GM18868 (cell line): ENCODE measurements at regions not wholly inside any gene's neighbourhood (a gene's known extent, or its start where the extent isn't known, plus 50 kb on each side); places are given as distances from the start of the nearest gene placed in this dataset.
"Not testable (repeated sequence)": the region's sequence is repeated elsewhere in the genome, so short reads cannot be mapped to it uniquely, and the experiment has no call there.

Source experiments
- ATAC-seq: cut with Tn5 transposase; IDR thresholded peaks from one replicate; pipeline ENCODE4 v1.9.1; 2021; ENCODE audit warnings: mild to moderate bottlenecking, moderate library complexity; ENCODE audit not compliant: unreplicated experiment

- no peak for ATAC-seq
These were observed 122.6 kb downstream of the CRYAA start for GRCh38 chr21:43291347-43291950.

GRCh38 chr21:43290421-43291346 lies 121.9 kb downstream of the CRYAA start:
- no peak for ATAC-seq

GRCh38 chr21:43289966-43290365 lies 121.2 kb downstream of the CRYAA start:
- ATAC-seq: no peak

DNA sequence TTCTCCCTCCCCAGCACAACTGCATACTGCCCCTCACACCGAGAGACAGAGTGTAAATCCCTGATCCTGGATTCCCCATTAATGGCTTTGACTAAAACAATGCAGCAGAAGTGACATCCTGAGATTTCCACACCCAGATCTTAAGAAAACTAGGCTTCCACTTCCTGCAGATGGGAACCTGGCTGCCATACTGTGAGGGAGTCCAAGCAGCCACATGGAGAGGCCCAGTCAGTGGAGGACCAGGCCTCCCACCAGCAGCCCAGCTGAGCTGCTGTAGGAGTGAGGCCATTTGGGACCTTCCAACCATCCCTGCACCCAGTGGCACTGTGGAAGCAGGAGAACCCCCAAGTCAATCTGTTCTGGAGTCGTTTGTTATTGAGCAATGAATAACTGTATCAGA lies 120.6 kb downstream of the CRYAA start:
- no peak for ATAC-seq

DNA sequence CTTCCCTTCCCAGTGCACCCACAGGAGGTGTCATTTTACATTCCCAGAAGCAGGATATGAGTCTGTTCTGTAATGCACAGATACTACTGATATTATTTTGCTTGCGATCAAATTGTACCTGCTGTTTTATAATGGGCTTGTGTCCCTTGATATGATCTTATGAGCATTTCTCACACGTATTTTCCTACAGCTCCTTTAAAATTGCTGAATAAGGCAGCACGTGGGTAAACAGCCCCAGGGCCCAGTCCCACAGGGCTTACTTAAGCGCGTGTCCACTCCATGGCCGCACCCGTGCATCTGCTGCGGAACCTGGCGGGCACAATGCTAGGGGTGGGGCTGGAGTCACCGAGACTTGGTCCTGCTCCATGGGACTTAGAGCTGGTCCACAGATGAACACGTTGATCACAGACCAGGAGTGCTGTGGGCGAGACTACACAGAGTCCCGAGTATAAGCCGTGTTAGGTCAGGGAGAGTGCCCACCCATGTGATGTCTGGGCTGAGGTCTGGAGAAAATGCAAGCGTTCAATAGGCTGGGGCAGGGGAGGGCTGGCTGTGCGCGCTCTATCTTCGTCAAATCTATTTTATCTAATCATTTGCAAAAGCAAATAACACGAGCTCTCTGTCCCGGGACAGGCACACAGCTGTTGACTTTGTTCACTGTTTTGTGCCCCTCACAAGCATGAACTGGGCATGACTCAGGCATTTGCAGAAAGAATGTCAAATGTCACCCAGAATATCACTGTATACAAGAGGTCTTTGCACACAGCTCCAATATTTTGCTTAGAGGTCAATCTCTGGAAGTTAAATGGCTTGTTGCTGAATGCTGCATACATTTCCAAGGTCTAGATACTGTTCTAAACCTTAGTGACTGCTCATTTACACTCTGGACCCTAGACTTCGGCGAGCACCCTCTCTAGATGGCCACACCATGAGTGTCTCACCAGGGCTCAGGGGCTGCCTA lies 119.3 kb downstream of the CRYAA start:
- ATAC-seq: no peak

DNA sequence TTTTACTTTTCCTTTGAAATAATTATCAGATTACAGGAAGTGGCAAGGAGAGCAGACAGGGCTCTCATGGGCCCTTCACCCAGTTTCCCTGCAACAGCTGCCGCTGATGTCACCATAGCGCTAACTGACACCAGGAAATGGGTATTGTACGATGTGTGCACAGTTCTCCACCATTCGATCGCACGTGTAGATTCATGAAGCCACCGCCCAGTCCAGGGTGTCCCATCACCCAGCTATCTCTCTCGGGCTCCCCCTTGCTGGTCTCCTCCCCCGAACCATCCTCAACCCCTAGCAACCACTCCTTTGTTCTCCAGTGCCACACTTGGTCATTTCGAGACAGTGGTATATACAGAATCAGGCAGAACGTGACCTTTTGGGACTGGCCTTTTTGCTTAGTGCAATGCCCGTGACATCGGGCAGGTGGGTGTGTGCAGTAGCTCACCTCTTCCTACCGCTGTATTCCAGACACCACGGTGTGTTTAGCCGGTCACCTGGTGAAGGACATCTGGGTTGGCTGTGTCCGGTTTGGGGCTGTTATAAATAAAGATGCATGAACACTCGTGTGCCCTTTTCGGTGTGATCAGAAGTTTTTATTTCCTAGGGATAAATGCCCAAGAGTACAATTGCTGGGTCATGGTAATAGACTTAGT lies 118.4 kb downstream of the CRYAA start:
- no peak for ATAC-seq

- no peak for ATAC-seq
These were observed 117.4 kb downstream of the CRYAA start for GRCh38 chr21:43286196-43286595.

DNA sequence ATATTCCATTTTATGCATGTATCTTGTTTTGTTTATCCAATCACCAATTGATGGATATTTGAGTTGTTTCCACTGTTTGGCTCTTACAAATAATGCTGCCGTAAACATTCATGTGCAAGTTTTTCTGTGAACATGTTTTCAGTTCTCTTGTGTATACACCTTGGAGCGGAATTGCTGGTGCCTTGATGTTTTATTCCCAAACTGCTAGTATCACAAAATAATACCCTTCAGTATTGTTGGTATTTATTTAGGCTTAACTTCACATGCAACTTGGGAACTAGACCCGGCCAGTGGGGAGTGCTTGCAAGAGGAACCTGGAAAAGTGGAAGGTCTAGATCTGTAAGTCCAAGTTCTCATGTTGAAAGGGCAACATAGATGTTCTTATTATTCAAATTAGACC lies 115.9 kb downstream of the CRYAA start:
- no peak for ATAC-seq

GRCh38 chr21:43284238-43284637 lies 115.4 kb downstream of the CRYAA start:
- no peak for ATAC-seq

- not testable (repeated sequence) for ATAC-seq
These were observed 115.1 kb downstream of the CRYAA start for GRCh38 chr21:43283925-43284221.

GRCh38 chr21:43283136-43283924 lies 114.5 kb downstream of the CRYAA start:
- no peak for ATAC-seq

DNA sequence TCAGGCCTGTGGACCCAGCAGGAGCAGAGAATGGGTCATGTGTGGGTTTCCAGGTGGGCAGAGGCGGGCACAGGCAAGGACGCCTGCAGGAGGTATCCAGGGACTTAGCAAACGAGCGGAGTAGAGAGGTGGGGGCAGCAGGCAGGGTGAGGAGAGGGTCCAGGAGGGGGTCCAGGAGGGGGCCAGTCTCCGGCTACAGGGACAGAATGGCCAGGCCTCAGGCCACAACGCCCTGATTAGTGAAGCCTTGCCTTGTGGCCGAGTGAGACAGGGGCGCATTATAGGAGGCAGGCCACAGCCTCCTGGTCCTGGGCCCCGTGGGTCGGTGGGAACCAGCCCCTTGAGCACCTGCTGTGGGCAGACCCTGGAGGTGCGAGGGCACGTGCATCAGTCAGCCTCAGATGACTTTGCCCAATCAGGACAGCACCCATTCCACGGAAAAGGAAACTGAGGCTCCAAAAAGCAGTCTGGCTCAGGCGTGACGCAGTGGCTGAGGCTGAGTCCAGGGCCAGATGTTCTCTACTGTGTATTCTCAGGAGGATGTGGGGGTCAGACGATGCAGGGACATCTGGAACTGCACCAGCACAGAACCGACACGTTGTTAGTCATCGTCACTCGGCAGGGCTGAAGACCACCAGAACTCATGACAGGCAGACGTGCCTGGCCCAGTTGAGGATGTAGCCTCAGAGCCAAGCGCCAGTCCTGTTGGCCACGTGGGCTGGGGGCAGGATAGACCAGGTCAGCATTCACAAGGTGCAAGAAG lies 113.7 kb downstream of the CRYAA start:
- no peak for ATAC-seq

GRCh38 chr21:43281661-43282357 lies 113.0 kb downstream of the CRYAA start:
- no peak for ATAC-seq

GRCh38 chr21:43280949-43281633 lies 112.3 kb downstream of the CRYAA start:
- ATAC-seq: no peak

DNA sequence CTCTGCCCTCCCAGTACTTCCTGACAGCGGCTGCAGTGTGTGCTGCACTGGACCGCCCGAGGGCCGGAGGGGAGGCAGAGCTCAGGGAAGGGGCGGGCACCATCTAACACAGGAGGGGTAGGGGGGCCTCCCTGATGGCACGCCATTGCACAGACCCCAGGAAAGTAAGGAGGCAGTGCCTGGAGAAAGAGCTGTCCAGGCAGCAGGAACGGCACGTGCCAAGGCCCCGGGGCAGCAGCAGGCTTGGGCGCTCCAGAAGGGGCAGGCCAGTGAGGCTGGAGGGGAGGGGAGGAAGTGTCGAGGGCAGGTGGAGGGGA lies 110.7 kb downstream of the CRYAA start:
- ATAC-seq: no peak

GRCh38 chr21:43278766-43279577 lies 110.2 kb downstream of the CRYAA start:
- no peak for ATAC-seq

- ATAC-seq: no peak
These were observed 109.6 kb downstream of the CRYAA start for GRCh38 chr21:43278359-43278758.
